Thymus (tissue), 11 donors: ENCODE measurements at regions not wholly inside any gene's neighbourhood (a gene's known extent, or its start where the extent isn't known, plus 50 kb on each side); places are given as distances from the start of the nearest gene placed in this dataset.

Source experiments
- DNase-seq, 9 donors: peaks; one replicate each; pipeline ENCODE4 v3.0.0-alpha.2; 2013; ENCODE audit warnings: low spot score in 9 of 9, low read depth in 6 of 9, missing footprints in 1 of 9
- H3K27ac ChIP-seq, 2 donors: one replicate each; pipeline ENCODE4 v1.5.1; 2013; ENCODE audit warnings: control low read depth in 1 of 2, low read depth in 1 of 2, low read length in 1 of 2, mild to moderate bottlenecking in 1 of 2, moderate library complexity in 1 of 2
- H3K27me3 ChIP-seq, 2 donors: one replicate each; pipeline ENCODE4 v1.5.1; 2013; ENCODE audit warnings: low read length in 1 of 2; ENCODE audit not compliant: control insufficient read depth in 2 of 2, insufficient read depth in 1 of 2
- H3K36me3 ChIP-seq, 2 donors: one replicate each; pipeline ENCODE4 v1.5.1; 2013; ENCODE audit warnings: low read length in 1 of 2, mild to moderate bottlenecking in 1 of 2, moderate library complexity in 1 of 2; ENCODE audit not compliant: control insufficient read depth in 2 of 2, insufficient read depth in 2 of 2
- H3K4me1 ChIP-seq, 2 donors: one replicate each; pipeline ENCODE4 v1.5.1; 2013; ENCODE audit warnings: low read length in 2 of 2; ENCODE audit not compliant: control insufficient read depth in 2 of 2, insufficient read depth in 2 of 2
- H3K4me3 ChIP-seq, 2 donors: one replicate each; pipeline ENCODE4 v1.5.1; 2013; ENCODE audit warnings: low read length in 2 of 2, control low read depth in 1 of 2, mild to moderate bottlenecking in 1 of 2
- H3K9me3 ChIP-seq, 2 donors: one replicate each; pipeline ENCODE4 v1.5.1; 2013; ENCODE audit warnings: low read length in 1 of 2, mild to moderate bottlenecking in 1 of 2; ENCODE audit not compliant: control insufficient read depth in 2 of 2, insufficient read depth in 1 of 2
- WGBS: extraction: QIAGEN DNeasy Blood & Tissue Kit; methylation state at CpG from one replicate; pipeline ENCODE4 v1.1.7; 2013; 5-methylcytosine and 5-hydroxymethylcytosine counted together
- donor health status: healthy.

DNA sequence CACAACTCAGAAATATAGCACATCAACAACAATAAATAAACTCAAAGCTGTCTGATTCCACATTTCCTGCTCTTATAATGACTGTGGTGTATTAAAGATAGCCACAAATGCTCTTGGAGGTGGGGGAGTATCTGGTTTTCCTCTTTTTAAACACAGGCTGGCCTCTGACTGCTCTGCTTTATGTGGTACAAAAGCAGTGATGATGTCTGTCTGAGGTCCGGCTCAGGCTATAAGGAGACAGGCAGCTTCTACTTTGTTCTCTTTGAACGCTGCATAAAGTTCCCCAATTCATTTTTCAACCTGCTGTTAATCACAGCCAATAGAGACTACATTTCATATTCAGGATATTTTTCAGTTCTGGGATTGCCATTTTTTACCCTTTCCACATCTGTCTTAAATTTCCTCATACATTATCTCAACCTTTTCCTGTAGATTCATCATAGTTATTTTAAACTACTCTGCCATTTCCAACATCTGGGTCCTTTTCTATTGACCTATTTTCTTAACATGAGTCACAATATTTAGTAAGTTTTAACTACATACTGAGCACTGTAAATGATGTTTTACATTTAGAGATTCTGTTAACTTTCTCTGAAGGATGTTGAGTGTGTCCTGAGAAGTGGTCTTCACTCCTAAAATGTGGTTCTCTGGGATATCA, 64.9 kb downstream of the CRPPA start:
- Histone ChIP-seq H3K4me1 (no peaks in the 10 kb centered on the region), H3K27me3 (no peaks in the 10 kb centered on the region), H3K4me3 (no peak overlapping the region), H3K27ac (no peak overlapping the region), H3K9me3 (no peaks in the 10 kb centered on the region), H3K36me3 (no peaks in the 10 kb centered on the region)
- 34% methylated on average over 2 of the region's 2 CpGs for WGBS
- DNase-seq = no peak

- H3K27me3 ChIP-seq = no peaks in the 10 kb centered on the region
- H3K36me3 ChIP-seq = no peaks in the 10 kb centered on the region
- H3K9me3 ChIP-seq = no peaks in the 10 kb centered on the region
- 39% methylated on average over 1 of the region's 1 CpG for WGBS
- no peak overlapping the region for H3K27ac ChIP-seq
- H3K4me3 ChIP-seq = no peak overlapping the region
- DNase-seq = no peak
- no peaks in the 10 kb centered on the region for H3K4me1 ChIP-seq
These were observed 66.8 kb downstream of the CRPPA start for GRCh38 chr7:16354573-16354972.

GRCh38 chr7:16353226-16353625, 68.1 kb downstream of the CRPPA start:
- WGBS = 73% methylated on average over 4 of the region's 4 CpGs
- no peaks in the 10 kb centered on the region for H3K27me3 ChIP-seq

DNA sequence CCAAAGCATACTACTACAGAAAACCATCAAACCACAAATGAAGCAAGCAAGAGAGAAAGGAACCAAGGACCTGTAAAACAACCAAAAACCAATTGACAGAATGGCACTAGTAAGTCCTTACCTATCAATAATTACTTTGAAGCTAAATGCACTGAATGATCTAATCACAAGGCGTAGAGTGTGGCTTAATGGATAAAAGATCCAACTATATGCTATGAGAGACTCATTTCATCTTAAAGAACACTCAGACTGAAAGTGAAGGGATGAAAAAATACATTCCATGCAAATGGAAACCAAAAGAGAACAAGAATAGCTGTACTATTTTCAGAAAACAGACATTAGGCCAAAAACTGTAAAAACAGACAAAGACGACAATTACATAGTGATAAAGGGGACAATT, 70.7 kb downstream of the CRPPA start:
- Histone ChIP-seq H3K4me3 (no peak overlapping the region), H3K27ac (no peak overlapping the region), H3K27me3 (no peaks in the 10 kb centered on the region), H3K4me1 (no peaks in the 10 kb centered on the region), H3K9me3 (no peaks in the 10 kb centered on the region), H3K36me3 (no peaks in the 10 kb centered on the region)
- WGBS = 99% methylated on average over 2 of the region's 2 CpGs
- DNase-seq = no peak

More at GRCh38 chr7:16353226-16353625, 68.1 kb downstream of the CRPPA start:
- Histone ChIP-seq H3K36me3 (no peaks in the 10 kb centered on the region), H3K27ac (no peak overlapping the region), H3K9me3 (no peaks in the 10 kb centered on the region), H3K4me1 (no peaks in the 10 kb centered on the region), H3K4me3 (no peak overlapping the region)
- DNase-seq = no peak

DNA sequence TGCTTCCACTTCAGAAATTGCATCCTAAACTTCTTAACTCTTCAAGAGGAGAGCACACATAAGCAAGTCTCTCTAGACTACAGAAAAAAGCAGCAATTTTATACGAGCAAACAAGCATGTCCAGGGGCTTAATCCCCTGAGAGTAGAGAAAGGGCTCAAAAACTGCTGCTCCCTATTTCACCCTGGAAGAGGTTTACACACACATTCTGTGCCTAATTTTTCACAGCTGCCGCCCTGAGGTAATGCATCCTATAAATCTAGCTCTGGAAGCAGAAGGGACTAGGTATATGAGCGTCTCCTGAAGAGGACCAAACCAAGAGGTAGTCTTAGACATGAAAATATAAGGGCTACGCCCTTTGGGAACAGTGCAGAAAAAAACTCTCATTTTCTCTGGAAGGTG, 73.1 kb downstream of the CRPPA start:
- no peaks in the 10 kb centered on the region for H3K9me3 ChIP-seq
- no peak overlapping the region for H3K27ac ChIP-seq
- H3K4me1 ChIP-seq = no peaks in the 10 kb centered on the region
- H3K27me3 ChIP-seq = no peaks in the 10 kb centered on the region
- H3K36me3 ChIP-seq = no peaks in the 10 kb centered on the region
- DNase-seq = no peak
- 93% methylated on average over 4 of the region's 4 CpGs for WGBS
- no peak overlapping the region for H3K4me3 ChIP-seq

DNA sequence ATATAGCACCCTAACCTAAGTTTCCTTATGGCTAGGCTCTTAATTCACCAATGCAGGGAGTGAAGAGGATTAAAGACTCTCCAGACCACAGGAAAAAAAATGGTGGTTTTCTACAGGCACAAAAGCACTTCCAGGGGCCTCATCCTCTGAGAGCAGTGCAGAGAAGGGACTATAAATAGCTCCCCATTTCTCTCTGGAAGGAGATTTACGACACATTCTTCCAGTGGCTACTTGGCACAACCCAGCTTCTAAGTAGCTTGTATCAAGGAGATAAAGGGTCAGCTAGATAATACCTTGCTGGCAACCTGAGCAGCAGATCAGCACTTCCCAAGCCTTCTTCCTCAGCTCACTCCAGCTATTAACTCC, 73.5 kb downstream of the CRPPA start:
- Histone ChIP-seq H3K9me3 (no peaks in the 10 kb centered on the region), H3K4me3 (no peak overlapping the region), H3K27ac (no peak overlapping the region), H3K27me3 (no peaks in the 10 kb centered on the region), H3K4me1 (no peaks in the 10 kb centered on the region), H3K36me3 (no peaks in the 10 kb centered on the region)
- 37% methylated on average over 1 of the region's 1 CpG for WGBS
- no peak for DNase-seq

DNA sequence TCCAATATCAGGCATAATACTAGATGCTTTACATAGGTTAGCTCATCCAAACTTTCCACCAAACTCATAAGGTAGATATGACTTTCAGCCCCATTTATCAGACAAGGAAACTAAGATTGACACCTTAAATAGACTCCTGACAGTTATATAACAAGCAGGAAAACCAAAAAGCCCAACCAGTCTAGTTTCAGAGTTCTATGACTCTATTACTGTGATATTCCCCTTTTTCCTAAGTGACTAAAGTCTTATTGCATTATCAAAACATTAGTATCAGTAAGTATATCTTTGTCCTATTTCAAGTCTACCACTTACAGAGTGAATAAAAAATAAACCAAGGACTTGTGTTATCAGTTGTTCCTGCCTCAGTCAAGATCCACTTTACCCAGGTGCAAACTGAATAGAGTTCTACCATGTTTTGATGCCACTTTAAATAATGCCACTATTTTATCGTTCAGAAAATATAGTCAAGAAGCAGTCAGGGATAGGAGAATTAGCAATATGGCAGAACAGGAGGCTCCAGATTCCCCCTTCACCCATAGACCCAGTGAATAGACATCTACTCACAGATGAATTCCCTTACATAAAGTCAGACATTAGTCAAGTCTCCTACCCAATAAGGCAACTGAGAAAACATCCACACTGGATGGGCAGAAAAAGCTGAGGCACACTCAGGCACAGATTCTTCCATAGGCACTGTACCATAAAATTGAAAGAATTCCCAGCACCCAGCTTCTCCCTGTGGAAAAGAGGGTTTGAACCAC, 74.1 kb downstream of the CRPPA start:
- Histone ChIP-seq H3K27ac (no peak overlapping the region), H3K4me3 (no peak overlapping the region)

DNA sequence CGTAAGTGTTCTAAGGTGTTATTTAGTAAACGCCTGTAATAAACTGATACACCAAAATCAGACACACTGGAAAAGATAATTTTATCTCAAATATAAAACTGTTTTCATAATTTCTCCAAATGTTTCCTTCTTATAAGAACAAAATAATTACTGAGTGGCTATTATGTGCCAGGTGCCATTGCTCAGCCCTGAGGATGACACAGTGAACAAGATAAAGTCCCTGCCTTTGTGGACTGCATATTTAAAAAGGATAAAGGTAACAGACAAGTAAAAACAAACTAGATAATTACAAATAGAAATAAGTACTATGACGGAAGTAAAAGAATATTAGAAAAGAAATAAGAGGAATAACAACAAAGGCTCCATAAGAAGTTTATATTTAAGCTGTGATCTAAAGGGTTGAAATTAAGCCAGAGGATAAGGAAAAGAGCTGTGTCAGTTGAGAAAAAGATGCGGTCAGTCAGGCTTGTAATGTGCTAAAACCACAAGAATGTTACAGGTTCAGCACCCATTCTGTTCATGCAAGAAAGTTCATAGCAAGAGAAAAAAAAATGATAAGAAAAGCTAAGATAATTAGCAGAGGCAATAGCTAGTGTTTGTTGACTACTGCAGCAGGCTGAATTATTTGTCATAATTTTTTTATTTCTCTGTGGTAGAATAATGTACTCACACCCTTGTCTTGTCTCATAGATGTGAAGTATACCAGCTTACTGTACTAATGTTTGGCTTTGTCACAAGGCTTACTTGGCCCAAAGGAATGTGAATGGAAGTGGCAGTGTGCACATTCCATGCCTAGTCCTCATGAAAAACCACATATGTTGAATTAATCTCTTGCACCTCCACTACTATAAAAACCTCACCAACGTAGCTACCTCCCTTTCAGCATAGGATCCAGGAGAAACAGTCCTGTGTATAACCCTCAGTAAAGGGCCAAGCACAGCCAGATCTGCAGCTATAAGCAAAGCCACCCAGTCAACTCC, 75.1 kb downstream of the CRPPA start:
- WGBS = 80% methylated on average over 5 of the region's 5 CpGs
- H3K27ac ChIP-seq = no peak overlapping the region

More for the DNA sequence above, 74.1 kb downstream of the CRPPA start:
- no peaks in the 10 kb centered on the region for H3K36me3 ChIP-seq
- no peaks in the 10 kb centered on the region for H3K4me1 ChIP-seq
- H3K27me3 ChIP-seq = no peaks in the 10 kb centered on the region
- WGBS = 96% methylated on average over 1 of the region's 1 CpG
- no peaks in the 10 kb centered on the region for H3K9me3 ChIP-seq
- DNase-seq = no peak

DNA sequence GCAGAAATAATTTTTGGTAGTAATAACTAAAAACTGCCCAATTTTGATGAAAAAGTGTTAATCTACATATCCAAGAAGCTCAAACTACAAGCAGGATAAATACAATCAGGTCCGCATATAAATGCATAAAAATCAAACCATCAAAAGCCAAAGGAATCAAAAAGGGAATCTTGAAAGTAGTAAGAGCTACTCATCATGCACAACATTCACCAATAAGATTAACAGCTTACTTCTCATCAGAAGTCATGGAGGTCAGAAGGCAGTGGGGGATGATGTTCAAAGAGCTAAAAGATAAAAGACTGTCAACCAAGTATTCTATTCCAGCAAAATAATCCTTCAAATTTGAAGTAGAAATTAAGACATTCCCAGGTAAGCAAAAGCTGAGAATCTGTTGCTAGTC, 76.4 kb downstream of the CRPPA start:
- no peaks in the 10 kb centered on the region for H3K27me3 ChIP-seq
- H3K4me3 ChIP-seq = no peak overlapping the region
- no peaks in the 10 kb centered on the region for H3K4me1 ChIP-seq
- no peaks in the 10 kb centered on the region for H3K36me3 ChIP-seq
- H3K27ac ChIP-seq = no peak overlapping the region
- 49% methylated on average over 1 of the region's 1 CpG for WGBS
- no peaks in the 10 kb centered on the region for H3K9me3 ChIP-seq
- DNase-seq = no peak

More for the DNA sequence above, 75.1 kb downstream of the CRPPA start:
- Histone ChIP-seq H3K36me3 (no peaks in the 10 kb centered on the region), H3K27me3 (no peaks in the 10 kb centered on the region), H3K9me3 (no peaks in the 10 kb centered on the region), H3K4me3 (no peak overlapping the region), H3K4me1 (no peaks in the 10 kb centered on the region)
- peak in 1 of 9 donors; percentile 2 for DNase-seq
